DOHH2 (cell line): ENCODE measurements at regions not wholly inside any gene's neighbourhood (a gene's known extent, or its start where the extent isn't known, plus 50 kb on each side); places are given as distances from the start of the nearest gene placed in this dataset.

ENCODE experiments used
- H3F3A ChIP-seq: fragments of 200-600 bp; sonication (generic), shearing (Covaris generic); 2 replicates; pipeline ENCODE4 v1.6.0; 2016; ENCODE audit warnings: antibody characterized with exemption, mild to moderate bottlenecking; ENCODE audit not compliant: control insufficient read depth, insufficient read depth
- H3K27ac ChIP-seq: fragments of 200-600 bp; sonication (generic); 2 replicates; pipeline ENCODE4 v1.5.1; 2014; ENCODE audit warnings: low read depth, mild to moderate bottlenecking, low read length, moderate library complexity
- H3K27me3 ChIP-seq: fragments of 200-600 bp; sonication (generic); 2 replicates; pipeline ENCODE4 v1.6.1; 2014; ENCODE audit warnings: mild to moderate bottlenecking, low read length, mixed read lengths; ENCODE audit not compliant: control insufficient read depth
- H3K36me3 ChIP-seq: fragments of 200-600 bp; sonication (generic); 2 replicates; pipeline ENCODE4 v1.6.1; 2014; ENCODE audit warnings: mild to moderate bottlenecking, low read length, moderate library complexity, mixed read lengths; ENCODE audit not compliant: control insufficient read depth
- H3K4me1 ChIP-seq: fragments of 200-600 bp; sonication (generic); 2 replicates; pipeline ENCODE4 v1.6.1; 2014; ENCODE audit warnings: mild to moderate bottlenecking, low read length, mixed read lengths; ENCODE audit not compliant: control insufficient read depth
- H3K4me2 ChIP-seq: fragments of 200-600 bp; sonication (generic); 2 replicates; pipeline ENCODE4 v1.6.0; 2014; ENCODE audit warnings: mild to moderate bottlenecking, low read length, moderate library complexity
- H3K4me3 ChIP-seq: fragments of 200-600 bp; sonication (generic); 2 replicates; pipeline ENCODE4 v1.5.1; 2014; ENCODE audit warnings: mild to moderate bottlenecking, low read length, mixed read lengths
- H3K79me2 ChIP-seq: fragments of 200-600 bp; sonication (generic); 2 replicates; pipeline ENCODE4 v1.6.1; 2014; ENCODE audit warnings: mild to moderate bottlenecking, low read length, mixed read lengths; ENCODE audit not compliant: control insufficient read depth
- H3K9me2 ChIP-seq: fragments of 200-600 bp; sonication (generic); replicated peaks from 2 replicates; pipeline ENCODE4 v1.6.1; 2014; ENCODE audit warnings: mild to moderate bottlenecking, low read length, mixed read lengths; ENCODE audit not compliant: control insufficient read depth
- H3K9me3 ChIP-seq: fragments of 200-600 bp; sonication (generic); 2 replicates; pipeline ENCODE4 v1.6.1; 2014; ENCODE audit warnings: antibody characterized with exemption, low read length, mixed read lengths; ENCODE audit not compliant: control insufficient read depth, insufficient read depth
- H4K20me1 ChIP-seq: fragments of 200-600 bp; sonication (generic); 2 replicates; pipeline ENCODE4 v1.6.0; 2014; ENCODE audit warnings: low read depth, mild to moderate bottlenecking, antibody characterized with exemption, low read length, moderate library complexity; ENCODE audit not compliant: control insufficient read depth, insufficient read depth
- CTCF ChIP-seq: fragments of 200-600 bp; sonication (generic); IDR thresholded peaks from one replicate; pipeline ENCODE4 v1.5.1; 2014; ENCODE audit warnings: antibody characterized with exemption, mild to moderate bottlenecking, low read depth, low read length; ENCODE audit not compliant: poor library complexity, severe bottlenecking
- EZH2phosphoT487 ChIP-seq: fragments of 200-600 bp; sonication (generic); IDR thresholded peaks from 2 replicates; pipeline ENCODE4 v1.6.1; 2017; ENCODE audit warnings: borderline replicate concordance, mild to moderate bottlenecking, antibody characterized with exemption, low read length, moderate library complexity, mixed read lengths

GRCh38 chr13:73133531-73133930 is 74.7 kb downstream of the KLF5 start:
- H3K79me2 ChIP-seq, result no peaks in the 10 kb centered on the region
- no peak overlapping the region for H3K4me3 ChIP-seq
- H3K9me2 ChIP-seq, result no peaks in the 10 kb centered on the region
- H3K4me2 ChIP-seq, result no peak overlapping the region
- H3K9me3 ChIP-seq, result no peaks in the 10 kb centered on the region
- no peaks in the 10 kb centered on the region for H3K4me1 ChIP-seq
- no peaks in the 10 kb centered on the region for H3F3A ChIP-seq
- no peaks in the 10 kb centered on the region for H3K36me3 ChIP-seq
- no peak for TF ChIP-seq EZH2phosphoT487
- no peak for TF ChIP-seq CTCF
- H3K27ac ChIP-seq, result no peak overlapping the region
- no peaks in the 10 kb centered on the region for H3K27me3 ChIP-seq
- no peaks in the 10 kb centered on the region for H4K20me1 ChIP-seq

- Histone ChIP-seq H3K9me2 (no peaks in the 10 kb centered on the region), H3K27me3 (no peaks in the 10 kb centered on the region), H3K9me3 (no peaks in the 10 kb centered on the region), H3K79me2 (no peaks in the 10 kb centered on the region), H3K36me3 (no peaks in the 10 kb centered on the region), H3F3A (no peaks in the 10 kb centered on the region), H4K20me1 (no peaks in the 10 kb centered on the region), H3K4me2 (no peak overlapping the region), H3K4me3 (no peak overlapping the region), H3K4me1 (no peaks in the 10 kb centered on the region), H3K27ac (no peak overlapping the region)
- TF ChIP-seq EZH2phosphoT487 (no peak), CTCF (no peak)
Observed at GRCh38 chr13:73131247-73131646, 72.4 kb downstream of the KLF5 start.

GRCh38 chr13:73129023-73129422 is 70.2 kb downstream of the KLF5 start:
- TF ChIP-seq CTCF (no peak), EZH2phosphoT487 (no peak)
- no peaks in the 10 kb centered on the region for H3K4me1 ChIP-seq
- no peaks in the 10 kb centered on the region for H3F3A ChIP-seq
- H3K27me3 ChIP-seq, result no peaks in the 10 kb centered on the region
- H3K4me2 ChIP-seq, result no peak overlapping the region
- H3K79me2 ChIP-seq, result no peaks in the 10 kb centered on the region
- no peaks in the 10 kb centered on the region for H3K9me2 ChIP-seq
- no peaks in the 10 kb centered on the region for H3K36me3 ChIP-seq
- H3K27ac ChIP-seq, result no peak overlapping the region
- no peaks in the 10 kb centered on the region for H4K20me1 ChIP-seq
- no peak overlapping the region for H3K4me3 ChIP-seq
- H3K9me3 ChIP-seq, result no peaks in the 10 kb centered on the region
